ENCODE measurements at regions not wholly inside any gene's neighbourhood (a gene's known extent, or its start where the extent isn't known, plus 50 kb on each side); places are given as distances from the start of the nearest gene placed in this dataset.

DNA sequence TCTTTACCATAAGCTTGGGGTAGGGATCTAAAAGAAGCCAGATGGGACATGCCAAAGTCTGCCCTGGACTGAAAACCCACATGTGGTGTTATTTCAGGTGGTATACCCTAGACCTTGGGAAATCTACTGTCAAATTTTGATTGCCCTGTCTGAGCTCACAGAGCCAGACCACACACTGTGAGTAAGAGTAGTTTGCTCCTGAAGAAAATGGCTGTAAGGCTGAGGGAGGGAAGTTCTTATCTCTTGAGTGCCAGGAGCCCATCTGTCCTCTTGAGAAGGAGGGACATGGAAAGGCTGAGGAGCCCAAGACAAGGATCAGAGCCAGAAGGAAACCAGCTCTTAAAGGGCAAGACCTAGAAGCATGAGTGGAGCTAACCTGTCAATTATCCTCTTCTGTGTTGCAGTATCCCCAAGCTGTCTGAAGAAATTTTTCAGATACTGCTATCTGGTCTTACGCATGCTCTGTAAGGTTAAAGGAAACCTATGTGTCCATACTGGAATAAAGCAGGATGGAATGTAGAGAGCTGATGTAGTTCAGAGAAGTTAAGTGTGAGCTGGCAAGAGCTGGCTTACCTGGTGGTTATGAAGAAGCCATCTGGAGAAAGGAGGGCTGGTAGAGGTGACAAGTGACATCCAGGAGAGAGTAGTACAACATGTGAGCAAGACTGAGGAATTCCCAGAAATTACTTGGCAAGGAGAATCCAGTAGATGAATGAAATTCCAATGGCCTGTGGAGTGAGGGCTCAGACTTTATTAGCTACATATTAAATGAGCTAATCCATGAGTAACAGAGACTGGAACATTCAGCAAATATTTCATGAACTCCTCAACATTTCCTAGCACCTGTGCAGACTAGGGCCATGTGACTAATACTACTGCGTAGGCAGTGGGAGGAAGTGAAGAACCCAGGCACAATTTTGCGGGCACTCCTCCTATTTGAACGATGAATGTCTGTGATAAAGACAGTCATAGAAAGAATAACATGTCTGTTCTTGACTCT lies 389.1 kb upstream of the KIF2A start:
- no peak for DNase-seq (ENCODE audit: low read depth)
- no peak overlapping the region for H3K4me3 ChIP-seq (replicated peaks; ENCODE audit: low read depth, low read length)
- TF ChIP-seq, protein P1, sequence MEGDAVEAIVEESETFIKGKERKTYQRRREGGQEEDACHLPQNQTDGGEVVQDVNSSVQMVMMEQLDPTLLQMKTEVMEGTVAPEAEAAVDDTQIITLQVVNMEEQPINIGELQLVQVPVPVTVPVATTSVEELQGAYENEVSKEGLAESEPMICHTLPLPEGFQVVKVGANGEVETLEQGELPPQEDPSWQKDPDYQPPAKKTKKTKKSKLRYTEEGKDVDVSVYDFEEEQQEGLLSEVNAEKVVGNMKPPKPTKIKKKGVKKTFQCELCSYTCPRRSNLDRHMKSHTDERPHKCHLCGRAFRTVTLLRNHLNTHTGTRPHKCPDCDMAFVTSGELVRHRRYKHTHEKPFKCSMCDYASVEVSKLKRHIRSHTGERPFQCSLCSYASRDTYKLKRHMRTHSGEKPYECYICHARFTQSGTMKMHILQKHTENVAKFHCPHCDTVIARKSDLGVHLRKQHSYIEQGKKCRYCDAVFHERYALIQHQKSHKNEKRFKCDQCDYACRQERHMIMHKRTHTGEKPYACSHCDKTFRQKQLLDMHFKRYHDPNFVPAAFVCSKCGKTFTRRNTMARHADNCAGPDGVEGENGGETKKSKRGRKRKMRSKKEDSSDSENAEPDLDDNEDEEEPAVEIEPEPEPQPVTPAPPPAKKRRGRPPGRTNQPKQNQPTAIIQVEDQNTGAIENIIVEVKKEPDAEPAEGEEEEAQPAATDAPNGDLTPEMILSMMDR (IDR thresholded peaks at IDR 0.05; ENCODE audit: low read length, missing control alignments) = no peak

- no peak overlapping the region for H3K4me3 ChIP-seq (replicated peaks; ENCODE audit: low read depth, low read length)
- TF ChIP-seq, protein P1 (IDR thresholded peaks at IDR 0.05; ENCODE audit: low read length, missing control alignments) = no peak
- DNase-seq (ENCODE audit: low read depth) = no peak
Measured at GRCh38 chr5:61918611-61919010, 387.4 kb upstream of the KIF2A start.

DNA sequence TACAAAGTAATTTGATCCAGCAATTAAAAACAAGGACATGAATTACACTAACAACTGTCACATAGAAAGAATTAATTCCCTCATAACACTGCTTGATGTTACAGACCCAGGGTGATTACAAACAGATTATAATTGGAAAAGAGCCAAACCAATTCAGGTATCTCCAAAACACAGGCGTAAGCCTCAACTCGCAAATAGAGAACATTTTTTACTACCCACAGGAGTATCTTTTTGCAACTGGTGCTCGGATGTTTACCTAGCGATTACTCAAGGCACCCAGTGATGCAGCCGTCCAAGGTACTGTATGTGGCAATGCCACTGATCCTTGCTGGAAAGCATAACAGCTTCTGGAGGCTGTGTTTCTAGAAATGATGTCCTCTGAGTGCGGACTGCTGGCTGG lies 386.1 kb upstream of the KIF2A start:
- DNase-seq (ENCODE audit: low read depth) = no peak
- TF ChIP-seq, protein P1 (IDR thresholded peaks at IDR 0.05; ENCODE audit: low read length, missing control alignments) = no peak
- no peak overlapping the region for H3K4me3 ChIP-seq (replicated peaks; ENCODE audit: low read depth, low read length)

DNA sequence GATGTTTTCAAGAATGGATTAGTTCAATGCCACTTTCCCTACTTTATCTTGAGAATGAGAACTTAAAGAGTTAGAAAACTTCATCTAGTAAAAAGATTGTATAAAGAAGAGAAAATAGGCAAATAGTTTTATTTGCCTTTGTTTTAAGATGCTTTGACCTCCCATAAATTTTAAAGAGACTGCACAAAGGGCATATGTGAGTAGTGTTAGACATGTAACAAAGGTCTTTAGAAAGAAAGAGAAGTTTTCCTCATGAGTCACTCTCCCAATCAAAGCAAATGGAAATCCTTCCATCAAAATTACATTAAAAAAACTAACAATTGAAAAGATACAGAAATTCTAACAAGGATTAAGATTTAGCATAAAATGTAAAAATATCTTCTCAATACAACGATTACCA lies 381.8 kb upstream of the KIF2A start:
- TF ChIP-seq, protein P1 (IDR thresholded peaks at IDR 0.05; ENCODE audit: low read length, missing control alignments) = no peak
- no peak overlapping the region for H3K4me3 ChIP-seq (replicated peaks; ENCODE audit: low read depth, low read length)
- DNase-seq (ENCODE audit: low read depth) = no peak

GRCh38 chr5:61926911-61927310 lies 379.1 kb upstream of the KIF2A start:
- H3K4me3 ChIP-seq (replicated peaks; ENCODE audit: low read depth, low read length) = no peak overlapping the region
- TF ChIP-seq, protein P1 (IDR thresholded peaks at IDR 0.05; ENCODE audit: low read length, missing control alignments) = no peak
- DNase-seq (ENCODE audit: low read depth) = no peak

DNA sequence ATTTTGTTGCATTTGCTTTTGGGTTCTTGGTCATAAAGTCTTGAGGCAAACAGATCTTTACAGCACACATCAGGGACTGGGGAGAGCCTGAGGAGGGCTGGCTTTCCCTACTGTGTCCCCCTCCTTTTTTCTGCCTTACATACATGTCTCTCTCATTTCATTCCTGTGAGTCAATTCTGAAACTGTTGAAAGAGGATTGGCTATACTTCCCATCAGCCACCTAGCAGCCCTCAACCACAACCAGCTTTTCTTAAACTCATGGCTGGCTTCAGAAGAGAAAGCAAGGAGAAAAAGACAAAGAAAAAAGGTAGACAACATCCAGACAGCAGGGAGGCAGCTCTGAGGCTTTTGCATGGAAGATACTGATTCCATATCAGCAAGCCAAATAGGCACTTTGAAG lies 374.8 kb upstream of the KIF2A start:
- TF ChIP-seq, protein P1 (IDR thresholded peaks at IDR 0.05; ENCODE audit: low read length, missing control alignments) = no peak
- no peak overlapping the region for H3K4me3 ChIP-seq (replicated peaks; ENCODE audit: low read depth, low read length)
- DNase-seq (ENCODE audit: low read depth) = no peak
